GM23248 (cell line): ENCODE measurements at regions not wholly inside any gene's neighbourhood (a gene's known extent, or its start where the extent isn't known, plus 50 kb on each side); places are given as distances from the start of the nearest gene placed in this dataset.

Source experiments
- DNase-seq: peaks from one replicate; pipeline ENCODE4 v3.0.0-alpha.2; 2015
- H2AFZ ChIP-seq: fragments of 200-600 bp; sonication (generic); 2 replicates; pipeline ENCODE4 v1.6.1; 2016; ENCODE audit warnings: antibody characterized with exemption
- H3F3A ChIP-seq: fragments of 200-600 bp; sonication (generic); 2 replicates; pipeline ENCODE4 v1.6.1; 2016; ENCODE audit warnings: mild to moderate bottlenecking, antibody characterized with exemption, mixed run types; ENCODE audit not compliant: insufficient read depth
- H3K27ac ChIP-seq: fragments of 200-600 bp; sonication (generic); 2 replicates; pipeline ENCODE4 v1.5.1; 2016; ENCODE audit warnings: mild to moderate bottlenecking
- H3K27me3 ChIP-seq: fragments of 200-600 bp; sonication (generic); replicated peaks from 2 replicates; pipeline ENCODE4 v1.6.1; 2016; ENCODE audit warnings: mild to moderate bottlenecking; ENCODE audit not compliant: insufficient read depth
- H3K36me3 ChIP-seq: fragments of 200-600 bp; sonication (generic); 2 replicates; pipeline ENCODE4 v1.6.1; 2016; ENCODE audit warnings: low read depth, mild to moderate bottlenecking
- H3K4me1 ChIP-seq: fragments of 200-600 bp; sonication (generic); 2 replicates; pipeline ENCODE4 v1.6.1; 2016; ENCODE audit warnings: mild to moderate bottlenecking; ENCODE audit not compliant: insufficient read depth
- H3K4me2 ChIP-seq: fragments of 200-600 bp; sonication (generic); one replicate; pipeline ENCODE4 v1.6.1; 2016; ENCODE audit warnings: mild to moderate bottlenecking; ENCODE audit not compliant: unreplicated experiment
- H3K4me3 ChIP-seq: fragments of 200-600 bp; sonication (generic); 2 replicates; pipeline ENCODE4 v1.5.1; 2016; ENCODE audit warnings: mild to moderate bottlenecking
- H3K79me2 ChIP-seq: fragments of 200-600 bp; sonication (generic); 2 replicates; pipeline ENCODE4 v1.6.1; 2016; ENCODE audit warnings: mild to moderate bottlenecking; ENCODE audit not compliant: insufficient read depth
- H3K9ac ChIP-seq: fragments of 200-600 bp; sonication (generic); 2 replicates; pipeline ENCODE4 v1.6.1; 2016; ENCODE audit warnings: mild to moderate bottlenecking
- H3K9me2 ChIP-seq: fragments of 200-600 bp; sonication (generic); 2 replicates; pipeline ENCODE4 v1.6.1; 2016; ENCODE audit warnings: mixed run types, mild to moderate bottlenecking, moderate library complexity; ENCODE audit not compliant: insufficient read depth
- H3K9me3 ChIP-seq: fragments of 200-600 bp; sonication (generic); one replicate; pipeline ENCODE4 v1.6.1; 2017; ENCODE audit warnings: low read depth
- H4K20me1 ChIP-seq: fragments of 200-600 bp; sonication (generic); 2 replicates; pipeline ENCODE4 v1.6.0; 2016; ENCODE audit not compliant: insufficient read depth
- EZH2 ChIP-seq: fragments of 200-600 bp; sonication (generic); IDR thresholded peaks from 2 replicates; pipeline ENCODE4 v1.6.1; 2018; ENCODE audit warnings: antibody characterized with exemption, mild to moderate bottlenecking; ENCODE audit not compliant: insufficient read depth, poor library complexity, severe bottlenecking
- EZH2phosphoT487 ChIP-seq: fragments of 200-600 bp; sonication (generic); IDR thresholded peaks from 2 replicates; pipeline ENCODE4 v1.6.1; 2018; ENCODE audit warnings: antibody characterized with exemption, moderate library complexity, mild to moderate bottlenecking, low read depth; ENCODE audit not compliant: insufficient read depth
- WGBS, 2 experiments: methylation state at CpG; one replicate each; pipeline ENCODE4 v1.1.6; 2015 to 2017; ENCODE audit warnings: low lambda C conversion rate in 2 of 2, low coverage in 1 of 2; ENCODE audit errors: missing lambda C conversion rate in 2 of 2; 5-methylcytosine and 5-hydroxymethylcytosine counted together
- in situ Hi-C: fragments of 300-500 bp; cut with MboI; formaldehyde crosslinking; loops from 2 replicates; pipeline ENCODE4 v1.15.0; 2020

GRCh38 chr18:26637324-26637723, 89.0 kb upstream of the KCTD1 start:
- no peak for TF ChIP-seq EZH2
- TF ChIP-seq EZH2phosphoT487, result no peak
- no peaks in the 10 kb centered on the region for H3K79me2 ChIP-seq
- H3K4me2 ChIP-seq, result no peak overlapping the region
- no peak overlapping the region for H2AFZ ChIP-seq
- H3K27me3 ChIP-seq, result peaks cover 22% of the 10 kb centered on the region
- no peaks in the 10 kb centered on the region for H3K4me1 ChIP-seq
- no peak overlapping the region for H3K4me3 ChIP-seq
- no peaks in the 10 kb centered on the region for H3F3A ChIP-seq
- no peak overlapping the region for H3K9ac ChIP-seq
- no peak for DNase-seq
- no peak overlapping the region for H3K27ac ChIP-seq
- H3K9me2 ChIP-seq, result no peaks in the 10 kb centered on the region
- 54 to 57% methylated on average over 8 of the region's 8 CpGs for WGBS, 2 experiments
- H3K9me3 ChIP-seq, result no peaks in the 10 kb centered on the region
- no peaks in the 10 kb centered on the region for H3K36me3 ChIP-seq
- no peaks in the 10 kb centered on the region for H4K20me1 ChIP-seq
- in situ Hi-C loops, result no loop called here

- no peak overlapping the region for H3K27ac ChIP-seq
- no peaks in the 10 kb centered on the region for H3K36me3 ChIP-seq
- no peaks in the 10 kb centered on the region for H3K9me3 ChIP-seq
- H3K27me3 ChIP-seq, result peaks cover 22% of the 10 kb centered on the region
- 62 to 66% methylated on average over 4 of the region's 4 CpGs for WGBS, 2 experiments
- in situ Hi-C loops, result no loop called here
- no peak overlapping the region for H2AFZ ChIP-seq
- H3K9me2 ChIP-seq, result no peaks in the 10 kb centered on the region
- TF ChIP-seq EZH2phosphoT487 (no peak), EZH2 (no peak)
- no peak overlapping the region for H3K9ac ChIP-seq
- no peaks in the 10 kb centered on the region for H3K79me2 ChIP-seq
- no peak overlapping the region for H3K4me3 ChIP-seq
- H3K4me1 ChIP-seq, result no peaks in the 10 kb centered on the region
- H3F3A ChIP-seq, result no peaks in the 10 kb centered on the region
- no peak overlapping the region for H3K4me2 ChIP-seq
- H4K20me1 ChIP-seq, result no peaks in the 10 kb centered on the region
- no peak for DNase-seq
These were observed 87.1 kb upstream of the KCTD1 start for GRCh38 chr18:26635466-26635865.

GRCh38 chr18:26634631-26635030, 86.3 kb upstream of the KCTD1 start:
- Histone ChIP-seq H3K79me2 (no peaks in the 10 kb centered on the region), H3K27ac (no peak overlapping the region), H3K9ac (no peak overlapping the region), H3K4me2 (no peak overlapping the region), H4K20me1 (no peaks in the 10 kb centered on the region), H3K4me3 (no peak overlapping the region), H3K9me2 (no peaks in the 10 kb centered on the region), H3K27me3 (peaks cover 22% of the 10 kb centered on the region), H2AFZ (no peak overlapping the region), H3K4me1 (no peaks in the 10 kb centered on the region), H3K36me3 (no peaks in the 10 kb centered on the region), H3K9me3 (no peaks in the 10 kb centered on the region), H3F3A (no peaks in the 10 kb centered on the region)
- no peak for DNase-seq
- WGBS, 2 experiments, result 36 to 47% methylated on average over 4 of the region's 4 CpGs
- TF ChIP-seq EZH2 (no peak), EZH2phosphoT487 (no peak)
- in situ Hi-C loops, result no loop called here

- Histone ChIP-seq H3K9me3 (no peaks in the 10 kb centered on the region), H3K79me2 (no peaks in the 10 kb centered on the region), H3K9me2 (no peaks in the 10 kb centered on the region), H3K9ac (no peak overlapping the region), H3K4me2 (no peak overlapping the region), H3K27ac (no peak overlapping the region), H3K4me1 (no peaks in the 10 kb centered on the region), H4K20me1 (no peaks in the 10 kb centered on the region), H3K27me3 (peaks cover 37% of the 10 kb centered on the region), H3K36me3 (no peaks in the 10 kb centered on the region), H2AFZ (no peak overlapping the region), H3F3A (no peaks in the 10 kb centered on the region), H3K4me3 (no peak overlapping the region)
- DNase-seq, result no peak
- no peak for TF ChIP-seq EZH2phosphoT487
- no peak for TF ChIP-seq EZH2
- in situ Hi-C loops, result no loop called here
- WGBS, 2 experiments, result 39 to 63% methylated on average over 1 of the region's 1 CpG
These were observed 82.8 kb upstream of the KCTD1 start for GRCh38 chr18:26631135-26631534.

- Histone ChIP-seq H3K4me1 (no peaks in the 10 kb centered on the region), H3K36me3 (no peaks in the 10 kb centered on the region), H3K4me3 (no peak overlapping the region), H3K79me2 (no peaks in the 10 kb centered on the region), H3K9ac (no peak overlapping the region), H3F3A (no peaks in the 10 kb centered on the region), H4K20me1 (no peaks in the 10 kb centered on the region), H3K27ac (no peak overlapping the region), H2AFZ (no peak overlapping the region), H3K9me2 (no peaks in the 10 kb centered on the region), H3K9me3 (no peaks in the 10 kb centered on the region), H3K27me3 (peaks cover 34% of the 10 kb centered on the region), H3K4me2 (no peak overlapping the region)
- in situ Hi-C loops, result no loop called here
- WGBS, 2 experiments, result 72 to 74% methylated on average over 4 of the region's 4 CpGs
- TF ChIP-seq EZH2phosphoT487 (no peak), EZH2 (no peak)
- no peak for DNase-seq
These were observed 82.2 kb upstream of the KCTD1 start for GRCh38 chr18:26630596-26630995.
